HG03457 (cell line): ENCODE measurements at regions not wholly inside any gene's neighbourhood (a gene's known extent, or its start where the extent isn't known, plus 50 kb on each side); places are given as distances from the start of the nearest gene placed in this dataset.

Source experiments
- ATAC-seq: cut with Tn5 transposase; IDR thresholded peaks from one replicate; pipeline ENCODE4 v1.9.1; 2021; ENCODE audit warnings: moderate number of reproducible peaks; ENCODE audit not compliant: unreplicated experiment

- no peak for ATAC-seq
Measured at GRCh38 chr9:89982016-89982415, 377.2 kb downstream of the GADD45G start.

DNA sequence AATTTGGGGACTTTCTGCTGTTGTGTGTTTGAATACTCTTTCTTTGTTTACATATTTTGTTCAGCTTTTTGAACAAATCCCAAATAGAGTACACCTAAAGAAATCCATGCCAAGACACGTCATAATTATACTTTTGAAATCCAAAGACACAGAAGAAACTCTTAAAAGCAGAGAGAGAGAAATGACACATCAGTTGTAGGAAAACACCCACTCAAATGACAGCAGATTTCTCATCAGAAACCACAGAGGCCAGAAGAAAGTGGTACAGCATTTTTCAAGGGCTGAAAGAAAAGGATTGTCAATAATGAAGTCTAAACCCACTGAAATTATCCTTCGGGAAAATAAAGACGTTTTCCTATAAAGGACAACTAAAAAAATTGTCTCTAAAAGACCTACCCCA is 378.6 kb downstream of the GADD45G start:
- ATAC-seq, result no peak

- no peak for ATAC-seq
Measured at GRCh38 chr9:89984214-89984613, 379.4 kb downstream of the GADD45G start.

DNA sequence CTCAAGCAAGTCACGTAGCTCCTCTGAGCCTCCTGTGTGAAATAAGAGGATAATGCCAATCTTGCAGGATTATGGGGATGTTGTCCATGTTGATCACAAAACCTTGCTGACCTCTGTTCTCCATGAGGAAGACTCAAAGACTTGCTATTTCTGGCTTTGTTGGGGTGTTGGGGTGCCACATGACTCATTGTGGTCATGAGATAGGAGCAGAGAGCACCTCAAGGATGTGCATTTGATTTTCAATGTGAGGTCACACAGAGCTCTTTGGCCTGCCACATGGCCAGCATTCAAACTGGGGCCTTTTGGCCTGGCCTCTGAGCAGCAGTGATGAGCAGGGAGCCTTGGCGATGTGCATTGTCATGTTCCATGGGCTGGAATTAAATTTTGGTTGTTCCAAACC is 380.3 kb downstream of the GADD45G start:
- ATAC-seq, result no peak

GRCh38 chr9:89986190-89986589 is 381.4 kb downstream of the GADD45G start:
- no peak for ATAC-seq

GRCh38 chr9:89988458-89988857 is 383.6 kb downstream of the GADD45G start:
- no peak for ATAC-seq

DNA sequence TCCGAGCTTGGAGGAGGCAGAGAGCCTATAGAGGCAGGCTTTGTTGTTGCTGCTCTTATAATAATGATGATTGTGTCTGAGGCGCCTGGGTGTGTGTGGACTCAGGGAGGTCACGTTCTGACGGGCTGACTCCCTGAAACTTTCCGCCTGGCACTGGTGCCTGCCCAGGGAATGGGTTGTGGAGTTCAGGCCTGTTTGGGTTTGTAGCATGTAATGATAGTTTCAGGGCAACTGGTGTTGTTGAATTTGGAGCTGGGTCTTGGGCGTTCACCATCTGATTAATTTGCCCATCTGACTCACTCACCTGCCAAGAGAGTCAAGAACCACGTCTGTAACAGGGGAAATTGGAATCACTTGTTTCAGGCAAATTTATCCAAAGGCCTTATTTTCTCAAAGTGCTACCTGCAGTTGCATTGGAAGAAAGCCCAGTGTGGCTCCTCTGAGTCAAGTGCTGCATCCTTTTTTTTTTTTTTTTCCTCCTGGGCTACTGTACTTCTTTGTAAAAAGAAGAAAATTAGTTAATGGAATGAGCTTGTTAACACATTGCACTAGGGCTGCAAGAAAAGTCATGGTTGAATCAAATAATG is 386.5 kb downstream of the GADD45G start:
- no peak for ATAC-seq

DNA sequence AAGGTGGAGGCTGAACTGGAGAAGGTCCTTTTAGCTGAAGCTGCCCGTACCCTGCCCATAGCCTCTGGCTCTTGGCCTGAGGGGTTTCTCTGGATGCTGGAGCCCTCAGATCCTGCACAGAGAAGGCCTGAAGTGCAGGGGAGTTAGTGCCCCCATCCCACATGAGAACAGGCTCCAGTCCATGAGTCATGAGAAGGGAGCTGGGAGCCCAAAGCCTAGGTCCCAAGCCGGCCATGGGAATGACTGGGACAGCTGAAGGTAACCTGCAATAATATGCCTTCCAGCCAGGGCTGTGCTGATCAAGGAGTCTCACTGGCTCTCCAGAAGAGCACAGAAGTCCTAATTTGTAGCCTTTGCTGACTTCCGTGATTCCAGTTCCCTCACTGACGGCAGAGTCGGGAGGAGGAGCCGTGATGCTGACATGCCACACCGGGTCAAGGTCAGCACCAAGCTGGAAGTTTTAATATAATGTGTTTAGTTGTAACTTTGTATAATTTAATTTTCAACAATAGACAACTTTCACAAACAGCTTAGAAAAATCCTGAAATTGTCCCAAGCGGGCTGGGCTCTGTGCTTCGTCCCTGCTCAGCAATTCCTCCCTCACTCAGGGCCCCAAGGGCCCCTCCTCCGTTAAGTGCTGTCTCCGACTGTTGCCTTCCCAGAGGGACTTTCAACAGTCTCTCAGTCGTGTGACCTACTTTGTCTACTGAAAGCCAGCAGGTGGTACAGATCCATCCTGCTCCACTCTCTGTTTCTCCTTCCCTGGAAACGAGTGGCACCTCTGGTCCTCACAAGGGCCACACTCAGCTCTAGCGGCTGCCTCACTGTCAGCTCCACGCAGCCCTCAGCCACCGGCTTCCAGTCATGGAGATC is 387.8 kb downstream of the GADD45G start:
- no peak for ATAC-seq

DNA sequence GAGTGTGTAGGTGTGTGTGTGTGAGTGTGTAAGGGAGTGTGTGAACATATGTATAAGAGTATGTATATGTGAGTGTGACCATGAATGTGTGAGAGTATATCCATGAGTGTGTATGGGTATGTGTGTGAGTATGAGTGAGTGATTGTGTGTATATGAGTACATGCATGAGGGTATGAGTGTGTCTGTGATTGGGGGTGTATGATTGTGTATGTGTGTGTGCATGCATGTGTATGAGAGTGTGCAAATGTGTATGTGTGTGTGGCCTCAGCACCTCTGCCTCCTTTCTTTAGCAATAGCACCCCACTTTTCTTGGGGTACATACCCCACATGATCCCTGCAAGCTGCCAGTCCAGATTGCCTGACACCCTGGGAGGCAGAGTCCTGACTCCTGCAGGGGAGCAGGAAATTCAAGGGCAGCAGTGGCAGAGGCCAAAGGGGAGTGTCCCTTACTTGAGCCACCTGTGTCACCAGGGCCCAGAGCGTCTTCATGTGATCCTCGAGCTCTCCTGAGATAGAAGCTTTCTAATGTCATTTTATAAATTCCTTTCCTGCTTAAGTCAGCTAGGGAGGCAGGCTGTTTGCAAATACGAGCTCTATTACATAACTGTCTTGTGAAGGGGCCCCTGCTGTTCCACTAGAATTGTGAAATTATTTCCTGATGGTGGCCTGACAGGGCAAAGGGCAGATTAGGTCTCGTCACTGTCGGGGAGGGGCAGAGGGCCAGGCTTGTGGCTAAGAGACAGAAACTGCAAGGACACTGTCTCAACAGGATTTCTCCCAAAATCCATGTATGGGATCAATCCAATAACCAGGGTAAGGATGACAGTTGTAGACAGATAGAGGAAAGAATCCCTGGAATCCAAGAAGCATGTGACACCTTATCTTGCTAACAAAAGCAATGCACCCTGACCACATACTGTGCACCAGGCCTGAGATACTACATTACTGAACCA is 389.1 kb downstream of the GADD45G start:
- no peak for ATAC-seq

- no peak for ATAC-seq
Measured at GRCh38 chr9:89994988-89995613, 390.3 kb downstream of the GADD45G start.

- ATAC-seq, result no peak
Measured at GRCh38 chr9:89996116-89996515, 391.3 kb downstream of the GADD45G start.

DNA sequence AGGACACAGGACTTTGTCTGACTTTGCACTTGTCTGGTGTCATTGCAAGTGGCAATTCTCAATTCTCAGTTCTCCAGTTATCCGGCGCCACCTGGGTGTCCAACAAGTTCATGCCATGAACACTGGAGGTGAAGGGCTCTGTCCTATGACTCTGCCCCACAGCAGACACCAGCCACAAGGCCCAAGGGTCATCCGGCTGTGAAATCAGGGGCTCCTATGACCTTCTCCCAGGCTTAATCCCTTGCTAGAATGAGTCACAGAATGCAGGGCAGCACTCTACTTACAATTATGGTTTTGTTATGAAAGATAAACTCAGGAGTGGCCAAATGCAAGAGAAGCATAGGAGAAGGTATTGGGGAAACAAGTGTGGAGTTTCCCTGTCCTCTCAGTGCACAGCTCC is 392.0 kb downstream of the GADD45G start:
- ATAC-seq, result no peak

- ATAC-seq, result no peak
Measured at GRCh38 chr9:89998633-89999032, 393.8 kb downstream of the GADD45G start.

- no peak for ATAC-seq
Measured at GRCh38 chr9:89999176-89999533, 394.3 kb downstream of the GADD45G start.

- peak; percentile 90 for ATAC-seq
Measured at GRCh38 chr9:89999534-90000370, 394.9 kb downstream of the GADD45G start.

DNA sequence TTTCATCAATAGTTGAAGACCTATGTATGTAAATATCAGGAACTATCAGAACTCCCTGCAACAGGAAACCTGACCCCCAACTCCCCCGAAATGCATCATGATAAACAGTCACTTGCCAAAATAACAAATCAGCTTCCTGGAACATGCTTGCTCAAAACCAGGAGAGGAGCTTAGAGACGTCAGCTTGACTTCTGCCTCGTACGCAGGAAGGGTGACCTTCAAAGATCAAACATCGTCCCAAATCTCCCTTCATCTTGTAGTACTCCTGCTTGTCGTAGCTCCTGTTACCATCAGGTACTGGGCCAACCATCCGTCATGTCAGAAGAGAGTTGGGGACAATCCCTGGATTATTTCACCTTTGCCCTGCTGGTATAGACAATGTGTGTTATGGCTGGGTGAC is 396.1 kb downstream of the GADD45G start:
- no peak for ATAC-seq

- no peak for ATAC-seq
Measured at GRCh38 chr9:90001747-90002146, 396.9 kb downstream of the GADD45G start.

- ATAC-seq, result no peak
Measured at GRCh38 chr9:90002397-90003271, 397.8 kb downstream of the GADD45G start.

DNA sequence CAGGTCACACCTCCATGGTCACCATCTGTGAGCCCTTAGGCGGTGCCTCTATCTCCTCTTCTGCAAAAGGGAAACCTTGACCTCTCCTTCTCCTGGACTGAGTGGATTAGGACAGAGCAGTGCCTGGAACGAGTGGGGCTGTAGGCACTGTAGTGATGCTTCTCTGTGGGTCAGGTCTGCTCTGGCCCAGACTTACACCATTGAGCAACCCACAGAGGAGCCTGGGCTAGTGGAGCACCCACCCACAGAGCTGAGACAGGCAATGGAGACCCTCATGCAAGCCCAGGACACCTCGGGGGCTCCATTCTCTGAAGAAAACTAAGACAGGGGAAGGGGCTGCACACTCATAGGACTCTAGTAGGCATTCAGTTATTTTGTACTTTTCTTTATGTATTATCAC is 400.6 kb downstream of the GADD45G start:
- ATAC-seq, result no peak
